SH-SY5Y (cell line): ENCODE measurements at regions not wholly inside any gene's neighbourhood (a gene's known extent, or its start where the extent isn't known, plus 50 kb on each side); places are given as distances from the start of the nearest gene placed in this dataset.

Experiments used
- GATA2 ChIP-seq: IDR thresholded peaks from 2 replicates; pipeline ENCODE4 v1.6.1; 2011; ENCODE audit warnings: mild to moderate bottlenecking, low read depth, low read length
- GATA3 ChIP-seq: IDR thresholded peaks from 2 replicates; pipeline ENCODE4 v1.6.1; 2011; ENCODE audit warnings: low read depth, mild to moderate bottlenecking, low read length, moderate library complexity

GRCh38 chr6:44622956-44623355 is 235.4 kb downstream of the CDC5L start:
- TF ChIP-seq GATA2 (no peak), GATA3 (no peak)

- TF ChIP-seq GATA2 = no peak
- TF ChIP-seq GATA3 = no peak
Observed at GRCh38 chr6:44624226-44624625, 236.7 kb downstream of the CDC5L start.

- no peak for TF ChIP-seq GATA3
- TF ChIP-seq GATA2 = no peak
Observed at GRCh38 chr6:44624936-44625573, 237.5 kb downstream of the CDC5L start.

GRCh38 chr6:44625996-44626395 is 238.5 kb downstream of the CDC5L start:
- TF ChIP-seq GATA3 = no peak

GRCh38 chr6:44626616-44627015 is 239.1 kb downstream of the CDC5L start:
- TF ChIP-seq GATA2 (no peak), GATA3 (no peak)

GRCh38 chr6:44627091-44627882 is 239.8 kb downstream of the CDC5L start:
- TF ChIP-seq GATA2 (no peak), GATA3 (no peak)

- TF ChIP-seq GATA3 (no peak), GATA2 (no peak)
Observed at GRCh38 chr6:44627883-44628271, 240.4 kb downstream of the CDC5L start.

- TF ChIP-seq GATA2 (no peak), GATA3 (no peak)
Observed at GRCh38 chr6:44628347-44628746, 240.8 kb downstream of the CDC5L start.

- TF ChIP-seq GATA2 (no peak), GATA3 (no peak)
Observed at GRCh38 chr6:44629636-44630035, 242.1 kb downstream of the CDC5L start.

GRCh38 chr6:44630125-44631028 is 242.9 kb downstream of the CDC5L start:
- TF ChIP-seq GATA2 = no peak

- TF ChIP-seq GATA2 (no peak), GATA3 (no peak)
Observed at GRCh38 chr6:44631968-44632367, 244.5 kb downstream of the CDC5L start.

GRCh38 chr6:44634321-44634720 is 246.8 kb downstream of the CDC5L start:
- TF ChIP-seq GATA2 (no peak), GATA3 (no peak)

- TF ChIP-seq GATA3 (no peak), GATA2 (no peak)
Observed at GRCh38 chr6:44635486-44635885, 248.0 kb downstream of the CDC5L start.

- no peak for TF ChIP-seq GATA2
- no peak for TF ChIP-seq GATA3
Observed at GRCh38 chr6:44636561-44637248, 249.2 kb downstream of the CDC5L start.
